ENCODE measurements at regions not wholly inside any gene's neighbourhood (a gene's known extent, or its start where the extent isn't known, plus 50 kb on each side); places are given as distances from the start of the nearest gene placed in this dataset.
"Not testable (repeated sequence)": the region's sequence is repeated elsewhere in the genome, so short reads cannot be mapped to it uniquely, and the experiment has no call there.

DNA sequence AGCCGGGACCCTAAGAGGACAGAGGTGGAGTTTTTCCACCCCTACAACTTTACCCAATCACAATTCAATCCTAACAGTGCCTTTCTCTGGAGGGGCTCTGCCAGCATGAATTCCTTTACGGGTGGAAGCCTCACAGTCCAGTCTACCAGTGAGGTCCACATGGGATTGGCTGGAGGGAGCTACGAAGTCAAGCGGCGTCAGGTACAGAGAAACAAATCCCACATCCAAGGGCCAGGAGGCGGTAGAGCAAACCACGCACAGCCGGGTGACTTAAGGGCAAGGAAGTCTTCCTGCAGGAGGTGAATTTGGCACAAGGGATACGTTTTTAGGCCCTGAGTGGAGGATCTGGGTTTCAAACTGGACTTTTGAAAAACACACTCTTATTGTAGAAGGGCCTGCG lies 199.6 kb downstream of the UQCRFS1 start:
- no peak for DNase-seq (ENCODE audit: low spot score)

DNA sequence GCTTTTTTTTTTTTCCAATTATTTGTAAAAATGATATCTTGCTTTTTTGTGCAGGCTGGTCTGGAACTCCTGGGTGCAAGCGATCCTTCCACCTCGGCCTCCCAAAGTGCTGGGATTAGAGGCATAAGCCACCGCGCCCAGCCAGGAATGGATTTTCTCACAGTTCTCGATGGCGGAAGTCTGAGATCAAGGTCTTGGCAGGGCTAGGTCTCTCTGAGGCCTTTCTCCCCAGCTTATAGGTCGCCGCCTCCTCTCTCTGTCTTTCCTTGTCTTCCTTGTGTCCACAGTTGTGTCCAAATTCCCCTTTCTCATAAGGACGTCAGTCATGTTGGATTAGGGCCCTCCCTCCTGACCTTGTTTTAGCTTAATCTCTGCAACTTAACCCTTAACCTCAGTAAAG lies 200.5 kb downstream of the UQCRFS1 start:
- no peak for DNase-seq (ENCODE audit: low spot score)

DNA sequence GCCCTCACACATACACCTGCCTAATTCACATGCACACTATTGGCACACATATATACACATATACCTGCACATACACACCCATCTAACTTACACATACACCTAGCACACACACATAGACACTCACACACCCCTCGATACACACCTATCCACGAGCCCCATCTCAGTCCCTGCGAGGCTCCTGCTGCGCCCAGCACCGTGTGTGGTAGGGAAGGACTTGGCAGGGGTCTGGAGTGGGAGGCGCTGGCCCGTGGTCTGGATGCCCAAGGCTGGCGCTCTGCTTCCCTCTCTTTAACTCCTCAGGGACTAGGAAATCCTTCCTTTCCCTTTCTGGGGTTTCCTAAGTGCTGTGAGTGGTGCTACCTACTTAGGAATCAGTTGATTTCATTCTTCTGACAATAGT lies 202.7 kb downstream of the UQCRFS1 start:
- no peak for DNase-seq (ENCODE audit: low spot score)

- no peak for DNase-seq (ENCODE audit: low spot score)
Observed at GRCh38 chr19:29006057-29006735, 206.8 kb downstream of the UQCRFS1 start.

DNA sequence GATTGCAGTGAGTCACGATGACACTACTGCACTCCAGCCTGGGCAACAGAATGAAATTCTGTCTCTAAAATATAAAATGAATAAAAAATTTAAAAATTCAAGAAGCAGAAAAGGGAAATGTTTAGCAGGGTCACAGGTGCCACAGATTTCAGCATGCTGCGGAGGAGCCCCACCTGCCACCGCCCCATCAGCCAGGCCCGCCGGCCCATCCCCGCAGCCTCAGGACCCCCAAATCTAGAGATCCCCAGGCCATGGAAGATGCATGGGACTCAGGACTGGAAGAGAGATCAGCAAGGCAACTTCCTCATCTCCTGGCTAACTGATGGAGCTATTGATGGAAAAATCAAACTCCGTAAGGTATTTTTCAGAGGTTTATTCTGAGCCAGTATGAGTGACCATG lies 208.2 kb downstream of the UQCRFS1 start:
- DNase-seq (ENCODE audit: low spot score), result no peak

DNA sequence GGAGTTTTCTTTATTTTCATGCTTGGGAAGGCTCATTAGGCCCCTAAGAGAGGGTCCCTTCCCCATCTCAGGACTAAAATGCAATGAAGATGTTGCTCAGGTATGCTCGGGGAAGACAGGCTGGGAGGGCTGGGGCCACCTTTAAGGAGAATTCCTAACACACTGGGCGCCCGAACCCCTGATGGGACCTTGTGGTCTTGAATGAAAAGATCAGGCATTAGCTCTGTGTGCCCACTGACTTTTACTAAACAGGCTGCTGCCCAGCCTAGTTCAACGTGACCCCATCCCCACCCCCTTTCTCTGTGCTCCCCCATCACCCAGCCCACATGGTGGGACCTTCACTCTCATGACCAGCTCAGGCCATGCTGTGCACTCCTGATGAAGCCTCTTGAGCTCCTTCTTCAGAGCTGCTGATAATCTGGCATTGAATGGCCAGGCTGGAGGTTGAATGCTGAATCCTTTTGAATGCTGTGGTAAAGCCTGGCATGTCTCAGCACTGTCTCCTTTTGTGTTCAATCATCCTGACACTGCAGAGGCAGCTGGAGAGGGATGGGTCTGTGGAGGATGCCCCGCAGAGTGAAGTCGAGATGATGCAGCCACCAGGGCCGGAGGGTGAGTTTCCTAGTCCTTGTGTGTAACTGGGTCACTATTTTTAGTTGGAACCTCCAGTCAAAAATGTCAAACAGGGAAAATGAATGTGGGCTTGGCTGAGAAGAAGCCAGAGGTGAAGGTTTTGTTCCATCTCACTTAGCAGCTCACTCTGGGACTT lies 209.1 kb downstream of the UQCRFS1 start:
- DNase-seq (ENCODE audit: low spot score), result no peak

DNA sequence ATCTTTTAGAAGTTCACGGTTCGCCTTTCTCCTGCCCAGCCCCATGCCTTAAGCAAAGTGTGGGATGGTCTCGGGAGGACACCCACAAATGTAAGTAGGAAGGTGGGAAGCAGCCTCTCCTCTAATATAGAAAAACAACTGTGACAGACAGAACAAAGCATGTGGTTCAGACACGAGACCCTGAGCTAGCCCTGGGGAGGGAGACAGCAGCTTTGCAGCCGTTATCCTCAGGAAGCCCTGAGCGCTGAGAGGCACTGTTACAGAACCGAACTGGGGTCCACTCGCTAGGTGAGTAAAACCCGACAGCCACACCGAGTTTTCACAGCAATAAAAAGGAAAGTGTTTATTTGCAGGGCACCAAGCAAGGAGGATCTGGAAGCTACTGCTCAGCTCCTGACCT lies 210.6 kb downstream of the UQCRFS1 start:
- DNase-seq (ENCODE audit: low spot score), result peak; percentile 18

GRCh38 chr19:29001597-29002245 lies 211.2 kb downstream of the UQCRFS1 start:
- DNase-seq (ENCODE audit: low spot score), result peak; percentile 62

GRCh38 chr19:29001141-29001581 lies 211.8 kb downstream of the UQCRFS1 start:
- no peak for DNase-seq (ENCODE audit: low spot score)

- no peak for DNase-seq (ENCODE audit: low spot score)
Observed at GRCh38 chr19:28999724-29000433, 213.1 kb downstream of the UQCRFS1 start.

DNA sequence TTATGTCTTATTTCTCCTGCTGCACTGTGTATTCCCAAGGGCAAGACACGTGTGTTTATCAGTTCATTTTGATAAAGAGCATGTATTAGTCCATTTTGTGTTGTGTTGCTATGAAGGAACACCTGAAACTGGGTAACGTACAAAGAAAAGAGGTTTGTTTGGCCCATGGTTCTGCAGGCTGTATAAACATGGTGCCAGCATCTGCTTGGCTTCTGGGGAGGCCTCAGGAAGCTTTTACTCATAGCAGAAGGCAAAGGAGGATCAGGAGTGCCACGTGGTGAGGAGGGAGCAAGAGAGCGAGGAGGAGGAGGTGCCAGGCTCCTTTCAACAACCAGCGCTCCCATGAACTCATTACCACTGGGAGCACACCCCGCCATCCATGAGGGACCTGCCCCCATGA lies 214.0 kb downstream of the UQCRFS1 start:
- DNase-seq (ENCODE audit: low spot score), result no peak

DNA sequence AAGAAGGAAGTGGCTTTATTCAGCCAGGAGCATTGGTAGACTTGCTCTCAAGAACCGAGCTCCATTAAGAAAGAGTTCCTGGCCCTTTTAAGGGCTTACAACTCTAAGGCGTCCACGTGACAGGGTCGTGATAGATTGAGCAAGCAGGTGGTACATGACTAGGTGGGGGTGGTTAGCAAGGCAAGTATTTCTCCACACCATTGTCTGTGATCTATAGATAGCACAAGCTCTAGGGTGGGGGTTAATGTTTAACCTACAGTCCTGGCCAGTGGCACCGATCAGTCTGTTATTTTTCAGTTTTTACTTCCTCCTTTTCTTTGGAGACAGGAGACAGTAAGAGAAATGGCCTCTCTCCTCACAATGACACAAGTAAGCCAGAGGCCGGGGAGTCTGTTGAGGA lies 215.1 kb downstream of the UQCRFS1 start:
- DNase-seq (ENCODE audit: low spot score), result not testable (repeated sequence)

GRCh38 chr19:28990522-28990921 lies 222.4 kb downstream of the UQCRFS1 start:
- DNase-seq (ENCODE audit: low spot score), result no peak

GRCh38 chr19:28989739-28990138 lies 223.2 kb downstream of the UQCRFS1 start:
- no peak for DNase-seq (ENCODE audit: low spot score)

GRCh38 chr19:28988066-28988465 lies 224.9 kb downstream of the UQCRFS1 start:
- DNase-seq (ENCODE audit: low spot score), result no peak

GRCh38 chr19:28987177-28987576 lies 225.8 kb downstream of the UQCRFS1 start:
- no peak for DNase-seq (ENCODE audit: low spot score)

DNA sequence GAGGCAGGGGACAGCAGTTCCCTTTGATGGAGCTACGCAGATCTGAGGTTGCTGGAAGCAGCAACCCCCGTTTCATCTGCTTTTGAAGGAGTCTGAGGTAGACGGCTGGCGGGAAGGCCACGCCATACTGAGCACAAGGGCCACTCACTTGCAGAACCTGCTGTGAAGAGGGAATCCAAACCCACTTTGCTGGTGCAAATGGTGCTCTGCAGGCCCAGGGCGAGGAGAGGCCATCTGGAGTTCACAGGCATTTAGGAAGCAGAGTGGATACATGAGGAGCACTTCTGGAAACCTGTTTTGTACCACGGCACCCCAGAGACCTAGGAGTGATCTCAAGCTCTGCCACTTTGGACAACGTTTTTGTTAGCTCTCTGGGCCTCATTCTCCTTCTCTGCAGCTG lies 227.8 kb downstream of the UQCRFS1 start:
- no peak for DNase-seq (ENCODE audit: low spot score)

DNA sequence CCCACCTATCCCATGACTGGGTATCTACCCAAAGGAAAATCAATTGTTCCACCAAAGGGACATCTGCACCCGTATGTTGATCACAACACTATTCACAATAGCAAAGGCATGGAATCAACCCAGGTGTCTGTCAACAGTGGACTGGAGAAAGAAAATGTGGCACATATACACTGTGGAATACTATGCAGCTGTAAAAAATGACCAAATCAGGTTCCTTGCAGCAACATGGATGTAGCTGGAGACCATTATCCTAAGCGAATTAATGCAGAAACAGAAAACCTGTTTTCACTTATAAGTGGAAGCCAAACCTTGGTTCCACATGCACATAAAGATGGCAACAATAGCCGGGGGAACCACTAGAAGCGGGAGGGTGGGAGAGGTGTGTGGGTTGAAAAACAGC lies 228.6 kb downstream of the UQCRFS1 start:
- DNase-seq (ENCODE audit: low spot score), result no peak

DNA sequence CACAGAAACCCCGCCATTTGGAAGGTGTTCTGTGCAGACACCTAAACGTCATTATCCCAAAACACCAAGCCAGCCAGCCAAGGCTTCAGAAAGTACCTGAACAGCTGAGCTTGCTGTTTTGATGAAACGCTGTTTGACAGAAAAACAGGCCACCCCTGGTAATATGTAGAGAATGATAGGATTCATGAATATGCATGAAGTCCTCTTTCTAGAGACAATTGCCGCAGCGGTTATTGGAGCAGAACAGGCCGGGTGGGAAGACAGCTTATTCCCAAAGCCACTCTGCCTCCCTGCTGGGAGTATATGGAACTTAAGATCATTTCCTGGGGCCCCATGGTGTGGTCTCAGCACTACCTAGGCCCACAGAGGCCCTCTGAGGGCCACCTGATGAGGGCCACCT lies 229.5 kb downstream of the UQCRFS1 start:
- no peak for DNase-seq (ENCODE audit: low spot score)

DNA sequence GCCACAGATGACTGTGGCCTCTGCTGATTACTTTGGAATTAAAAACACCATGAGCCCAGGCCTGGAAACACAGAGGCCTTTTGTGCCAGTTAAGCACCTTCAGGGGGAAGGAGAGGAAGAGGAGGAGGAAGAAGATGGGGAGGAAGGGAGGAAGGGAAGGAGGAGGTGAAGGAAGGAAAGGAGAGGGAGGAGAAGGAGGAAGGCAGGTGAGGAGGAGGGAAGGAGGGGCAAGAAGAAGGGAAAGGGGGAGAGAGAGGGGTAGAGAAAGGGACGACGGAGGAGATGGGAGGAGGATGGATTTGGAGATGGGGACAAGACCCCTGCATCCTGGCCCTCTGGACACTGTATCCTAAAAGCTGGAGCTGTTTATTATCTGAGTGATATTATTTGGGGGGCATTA lies 231.0 kb downstream of the UQCRFS1 start:
- DNase-seq (ENCODE audit: low spot score), result no peak

DNA sequence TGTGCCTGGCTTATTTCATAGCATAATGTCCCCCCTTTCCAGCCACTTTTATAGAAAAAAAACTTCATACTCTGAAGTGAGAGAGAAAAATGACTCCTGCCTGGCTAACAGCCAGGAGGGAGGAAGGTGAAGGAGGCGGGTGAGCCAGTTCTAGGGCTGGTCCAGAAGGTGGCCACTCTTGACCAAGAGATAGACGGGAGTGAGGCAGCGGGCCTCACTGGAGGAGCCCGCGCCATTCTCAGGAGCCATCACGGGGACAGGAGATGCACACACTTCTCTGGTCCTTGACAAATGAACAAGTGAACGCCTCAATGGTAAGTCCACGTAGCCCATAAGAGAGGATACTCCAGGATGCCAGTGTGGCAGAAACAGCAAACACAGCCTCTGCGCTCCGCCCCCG lies 231.4 kb downstream of the UQCRFS1 start:
- no peak for DNase-seq (ENCODE audit: low spot score)

GRCh38 chr19:28980236-28980868 lies 232.6 kb downstream of the UQCRFS1 start:
- DNase-seq (ENCODE audit: low spot score), result no peak

All from putamen (tissue), 1 donor.